ENCODE measurements at regions not wholly inside any gene's neighbourhood (a gene's known extent, or its start where the extent isn't known, plus 50 kb on each side); places are given as distances from the start of the nearest gene placed in this dataset.

DNA sequence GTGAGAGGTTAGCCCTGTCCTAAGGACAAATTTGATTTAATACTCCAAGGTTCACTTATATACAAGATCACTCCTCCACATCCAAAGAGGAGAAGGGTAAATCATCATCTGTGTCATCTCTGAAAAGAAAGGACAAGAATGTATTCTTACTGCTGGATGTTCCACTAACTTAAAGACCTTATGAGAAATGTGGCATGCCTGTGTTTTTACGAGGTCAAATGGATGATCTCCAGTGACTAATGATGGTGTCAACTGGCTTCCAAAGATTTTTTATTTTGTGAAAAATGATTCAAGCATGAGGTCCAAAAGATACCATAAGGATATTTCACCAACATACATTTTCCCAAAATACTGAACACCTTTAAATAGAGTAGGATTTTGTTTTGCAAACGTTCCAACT lies 143.4 kb downstream of the PTCHD1 start:
- no peak overlapping the region for H3K18ac ChIP-seq (ENCODE audit: low read depth, low read length)
- no CpG with 5 or more reads among the region's 2 CpGs for WGBS, 2 experiments (ENCODE audit: extremely low coverage in 2 of 2, insufficient read length in 1 of 2)
- no peak overlapping the region for H2AK5ac ChIP-seq (ENCODE audit: low read depth, low read length)
- no peak overlapping the region for H3K27ac ChIP-seq (ENCODE audit: insufficient read depth, low read length)
- no TSS peak for BruUV-seq (replicated peaks)
- no peaks in the 10 kb centered on the region for H3K79me1 ChIP-seq (ENCODE audit: low read depth in 1 of 2, low read length in 2 of 2)
- ChIA-PET CTCF (no interaction called here), POLR2A (ENCODE audit: unreplicated experiment) (no interaction called here)
- H2BK5ac ChIP-seq (ENCODE audit: low read depth, low read length, poor library complexity, severe bottlenecking): no peak overlapping the region
- no peaks in the 10 kb centered on the region for H3K4me1 ChIP-seq (ENCODE audit: control insufficient read depth, insufficient read depth, low read length)
- H2AFZ ChIP-seq (replicated peaks; ENCODE audit: low read length, poor library complexity): no peak overlapping the region
- in situ Hi-C loops (cut with MboI; ENCODE audit: low sequenced_read_pairs) (no loop called here), dilution Hi-C loops (cut with HindIII; ENCODE audit: low sequenced_read_pairs, unreplicated experiment) (no loop called here), intact Hi-C loops (cut with micrococcal nuclease) (no loop called here)
- no peak overlapping the region for H2BK20ac ChIP-seq (ENCODE audit: low read depth, low read length)
- H3K56ac ChIP-seq (ENCODE audit: extremely low read depth, insufficient read depth, low read length): no peak overlapping the region
- H4K5ac ChIP-seq (ENCODE audit: low read depth, low read length): no peak overlapping the region
- no peak overlapping the region for H3K14ac ChIP-seq (replicated peaks; ENCODE audit: low read depth, low read length)
- no peaks in the 10 kb centered on the region for H3K27me3 ChIP-seq (ENCODE audit: control insufficient read depth, insufficient read depth, low read length)
- no peak overlapping the region for H3K4ac ChIP-seq (ENCODE audit: low read depth, low read length)
- H2BK15ac ChIP-seq (ENCODE audit: low read depth, low read length): no peak overlapping the region
- no peak overlapping the region for H4K91ac ChIP-seq (ENCODE audit: insufficient read depth, low read depth, low read length)
- H3K36me3 ChIP-seq (ENCODE audit: control insufficient read depth, insufficient read depth, low read length): no peaks in the 10 kb centered on the region
- H3K9me3 ChIP-seq (ENCODE audit: control insufficient read depth, insufficient read depth, low read length): peaks cover 2% of the 10 kb centered on the region; the same call in 1 of the 2 replicates
- TF ChIP-seq FOS (IDR thresholded peaks at IDR 0.05; ENCODE audit: low read depth, low read length): no peak
- TF ChIP-seq RFX5 (IDR thresholded peaks at IDR 0.05; ENCODE audit: low read depth, low read length): no peak
- TF ChIP-seq POLR2A (IDR thresholded peaks at IDR 0.05; ENCODE audit: low read depth, low read length): no peak
- no peak for TF ChIP-seq MAFK (IDR thresholded peaks at IDR 0.05; ENCODE audit: low read depth, low read length)
- no peak for TF ChIP-seq BHLHE40 (IDR thresholded peaks at IDR 0.05; ENCODE audit: low read depth, low read length)
- TF ChIP-seq RCOR1 (IDR thresholded peaks at IDR 0.05; ENCODE audit: insufficient replicate concordance, low read length): no peak
- no peak for TF ChIP-seq NFE2L2 (IDR thresholded peaks at IDR 0.05; ENCODE audit: low read depth, low read length)
- TF ChIP-seq CHD1 (IDR thresholded peaks at IDR 0.05; ENCODE audit: low read depth, low read length): no peak
- TF ChIP-seq USF2 (IDR thresholded peaks at IDR 0.05; ENCODE audit: low read depth, low read length): no peak
- no peak for TF ChIP-seq RAD21 (IDR thresholded peaks at IDR 0.05; ENCODE audit: low read length)
- no peak for TF ChIP-seq MXI1 (IDR thresholded peaks at IDR 0.05; ENCODE audit: borderline replicate concordance, low read depth, low read length)
- TF ChIP-seq SMC3 (IDR thresholded peaks at IDR 0.05; ENCODE audit: low read depth, low read length): no peak
- H3K9ac ChIP-seq (ENCODE audit: low read depth, low read length): no peak overlapping the region
- H4K8ac ChIP-seq (ENCODE audit: low read depth in 2 of 2, low read length in 2 of 2): no peak overlapping the region
- H2AK9ac ChIP-seq (replicated peaks; ENCODE audit: low read depth, low read length, poor library complexity): no peak overlapping the region
- no peak overlapping the region for H2BK120ac ChIP-seq (ENCODE audit: low read depth, low read length)
- H4K20me1 ChIP-seq (ENCODE audit: insufficient read depth, low read length): no peaks in the 10 kb centered on the region
- H3K9me1 ChIP-seq (ENCODE audit: insufficient read depth, low read length): no peaks in the 10 kb centered on the region
- ATAC-seq (ENCODE audit: low read depth): no peak
- no peak overlapping the region for H3K23ac ChIP-seq (ENCODE audit: low read depth, low read length)
- no peak overlapping the region for H3K4me2 ChIP-seq (ENCODE audit: low read depth, low read length)
- no peak overlapping the region for H3K4me3 ChIP-seq (ENCODE audit: insufficient read depth, low read depth, low read length)
- DNase-seq: no peak
